CD4-positive, alpha-beta T cell treated with Interleukin-4 for 4 hours (primary cell): ENCODE measurements at regions not wholly inside any gene's neighbourhood (a gene's known extent, or its start where the extent isn't known, plus 50 kb on each side); places are given as distances from the start of the nearest gene placed in this dataset.
"Not testable (repeated sequence)": the region's sequence is repeated elsewhere in the genome, so short reads cannot be mapped to it uniquely, and the experiment has no call there.

Experiments
- DNase-seq: peaks from one replicate; pipeline ENCODE4 v3.0.0-alpha.2; 2020

GRCh38 chr6:121645100-121645745, 209.8 kb downstream of the GJA1 start:
- no peak for DNase-seq

GRCh38 chr6:121647905-121648304, 212.5 kb downstream of the GJA1 start:
- DNase-seq, result no peak

DNA sequence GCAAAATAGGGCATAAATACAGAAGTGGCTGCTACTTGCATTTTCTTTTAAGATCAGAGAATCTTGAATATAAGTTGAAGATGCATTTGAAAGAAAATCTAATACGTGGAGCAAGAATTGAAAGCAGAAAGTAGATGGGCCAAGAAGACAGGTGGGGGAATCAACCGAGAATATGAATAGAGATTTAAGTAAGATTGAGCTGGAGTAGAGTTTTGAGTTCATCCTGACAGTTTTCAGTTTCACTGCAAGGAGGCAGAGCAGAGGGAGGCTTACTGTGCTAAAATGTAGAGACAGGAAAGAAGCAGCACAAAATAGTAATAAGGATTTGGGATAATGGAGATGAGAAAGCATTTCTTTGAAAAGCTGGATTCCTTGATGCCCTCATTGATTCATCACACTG, 214.5 kb downstream of the GJA1 start:
- DNase-seq, result no peak

- DNase-seq, result no peak
Measured at GRCh38 chr6:121651420-121651819, 216.0 kb downstream of the GJA1 start.

DNA sequence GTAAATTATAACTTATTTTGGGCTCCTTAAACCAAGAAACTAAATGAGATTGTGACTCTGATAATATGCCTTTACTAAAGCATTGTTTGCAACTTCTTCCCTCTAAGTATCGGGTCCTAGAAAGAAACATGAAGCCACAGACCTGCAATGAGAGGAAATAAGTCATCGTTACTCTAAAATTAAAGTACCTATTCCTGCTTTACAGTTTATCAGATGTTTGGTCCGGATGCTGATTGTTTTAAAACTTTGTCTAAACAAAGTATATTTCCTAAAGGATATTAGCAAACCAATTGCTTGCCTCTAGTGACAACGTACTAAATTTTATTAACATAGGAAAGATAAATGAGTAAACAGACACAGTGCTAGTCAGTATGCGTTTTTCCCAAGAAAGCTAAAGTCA, 216.8 kb downstream of the GJA1 start:
- DNase-seq, result no peak

DNA sequence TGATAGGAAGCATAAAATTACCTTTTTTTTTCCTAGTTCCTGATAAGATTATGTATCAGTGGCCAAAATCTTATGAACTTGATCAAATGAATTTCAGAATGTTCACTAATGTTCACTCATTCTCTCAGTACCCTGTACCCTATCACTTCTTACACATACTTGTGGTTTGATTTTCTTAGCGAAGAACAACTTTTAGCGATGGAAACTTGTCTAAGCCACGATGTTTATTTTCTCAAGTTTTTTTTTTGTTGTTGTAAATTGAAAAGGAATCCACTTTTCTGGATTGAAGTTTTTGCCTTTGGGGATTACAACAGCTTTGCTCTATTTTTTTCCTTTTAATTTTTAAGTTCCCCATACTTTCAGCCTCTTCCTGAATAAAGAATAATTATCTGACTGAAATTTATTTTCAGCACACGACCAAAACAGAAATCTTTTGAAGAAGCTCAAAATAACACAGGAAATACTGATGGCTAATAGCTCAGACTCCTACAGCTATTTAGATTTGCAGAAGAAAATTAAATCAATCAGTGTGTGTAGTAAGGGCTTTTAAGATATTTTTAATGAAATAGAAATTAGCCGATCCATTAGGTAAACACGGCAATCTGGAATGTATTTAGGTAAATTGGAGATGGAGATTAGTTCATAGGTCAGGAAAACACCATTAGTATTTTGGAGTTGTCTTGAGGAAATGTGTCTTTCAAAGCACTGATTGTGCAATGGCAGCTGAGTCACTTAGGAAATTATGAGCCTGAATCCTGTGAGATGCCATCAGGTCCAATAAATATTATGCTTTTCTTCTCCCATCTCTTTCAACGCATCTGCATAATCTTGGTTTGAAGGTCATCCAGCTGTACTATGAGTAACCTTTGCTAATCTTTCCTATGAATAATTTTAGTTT, 217.5 kb downstream of the GJA1 start:
- no peak for DNase-seq

GRCh38 chr6:121653624-121654008, 218.2 kb downstream of the GJA1 start:
- DNase-seq, result no peak

DNA sequence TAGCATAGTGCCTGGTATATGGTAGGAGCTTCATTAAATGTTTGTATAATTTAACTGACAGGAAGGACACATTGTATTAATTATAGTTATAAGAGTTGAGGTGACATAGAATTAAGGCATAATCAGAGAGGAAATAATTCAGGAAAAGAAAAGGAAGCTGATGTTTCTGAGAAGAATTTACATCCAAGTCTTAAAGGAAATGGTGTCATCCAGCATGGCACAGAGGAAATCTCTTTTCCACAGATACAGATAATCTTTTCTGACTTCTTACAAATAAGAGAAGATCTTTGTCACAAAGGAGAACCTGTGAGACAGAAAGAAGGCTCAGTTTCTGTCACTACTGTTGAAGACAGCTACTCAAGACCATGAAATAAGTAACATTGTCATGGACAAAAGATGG, 222.5 kb downstream of the GJA1 start:
- no peak for DNase-seq

DNA sequence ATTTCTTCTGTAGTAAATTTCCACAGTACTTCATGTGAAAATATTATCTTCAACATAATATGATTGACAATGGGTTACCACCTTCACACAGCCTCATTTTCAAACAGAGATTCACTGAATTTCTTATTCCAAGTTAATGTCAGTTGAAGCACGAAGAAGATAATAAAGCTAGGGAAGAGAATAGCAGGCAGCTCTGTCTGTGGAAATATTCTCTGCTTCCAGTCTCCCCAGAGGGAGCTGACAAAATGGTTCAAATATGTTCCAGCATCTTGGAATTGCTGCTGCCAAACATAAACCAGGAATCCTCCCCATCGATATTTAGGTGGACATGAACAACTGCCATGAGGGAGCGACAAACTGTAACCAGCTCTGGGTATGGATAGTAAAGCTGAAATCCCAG, 224.8 kb downstream of the GJA1 start:
- DNase-seq, result no peak

DNA sequence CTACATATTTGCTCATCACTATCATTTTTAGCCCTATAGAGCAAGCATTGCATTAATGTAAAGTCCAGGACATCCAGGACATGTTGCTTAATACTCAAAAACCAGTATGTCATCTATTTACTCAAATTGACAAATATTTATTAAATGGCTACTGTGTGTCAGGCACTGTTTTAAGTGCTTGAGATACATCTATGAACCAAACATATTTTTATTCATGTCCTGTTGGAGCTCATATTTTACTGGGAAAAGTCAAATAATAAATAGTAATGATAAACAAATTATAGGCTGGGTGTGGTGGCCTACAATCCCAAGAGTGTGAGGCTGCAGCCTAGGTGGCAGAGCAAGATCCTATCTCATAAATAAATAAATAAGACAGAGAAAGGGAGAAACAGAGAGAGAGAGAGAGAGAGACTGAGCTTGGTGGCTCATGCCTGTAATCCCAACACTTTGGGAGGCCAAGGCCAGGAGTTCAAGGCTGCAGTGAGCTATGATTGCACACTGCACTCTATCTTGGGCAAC, 227.9 kb downstream of the GJA1 start:
- DNase-seq, result no peak

GRCh38 chr6:121664158-121664557, 228.7 kb downstream of the GJA1 start:
- no peak for DNase-seq

DNA sequence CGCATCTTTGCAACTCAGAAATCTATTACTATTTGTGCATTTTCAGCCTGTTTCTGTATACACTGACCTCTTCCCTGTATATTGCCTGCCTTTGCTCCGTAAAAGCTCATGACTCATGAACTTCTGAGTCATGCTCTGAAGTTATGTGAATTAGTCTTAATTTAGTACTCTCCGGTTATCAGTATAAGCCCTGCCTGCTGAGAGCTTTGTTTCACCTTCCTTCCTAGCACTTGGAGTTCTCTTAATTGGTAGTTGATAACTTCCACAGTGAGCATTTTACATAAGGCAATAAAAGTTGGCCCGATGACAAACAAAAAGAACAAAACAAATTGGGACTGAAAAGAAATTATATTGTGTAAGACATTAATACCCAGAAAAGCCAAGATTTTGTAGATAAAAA, 231.4 kb downstream of the GJA1 start:
- DNase-seq, result no peak

GRCh38 chr6:121668259-121668658, 232.8 kb downstream of the GJA1 start:
- DNase-seq, result no peak

DNA sequence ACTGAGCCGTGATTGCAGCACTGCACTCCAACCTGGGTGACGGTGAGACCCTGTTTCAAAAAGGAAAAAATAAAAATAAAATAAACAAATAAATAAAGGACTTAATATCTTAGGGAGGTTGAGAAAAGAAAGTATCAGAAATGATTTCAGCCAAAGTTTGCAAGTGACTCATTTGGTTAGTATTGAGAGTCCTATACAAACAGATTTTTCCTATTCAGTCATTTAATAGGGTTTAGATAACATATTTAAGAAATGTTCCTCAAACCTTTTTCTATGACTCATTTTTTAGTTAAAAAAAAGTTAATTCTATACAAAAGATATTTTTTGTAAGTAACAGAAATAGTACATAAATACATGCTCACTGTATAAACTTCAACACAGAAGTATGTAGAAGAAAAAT, 235.1 kb downstream of the GJA1 start:
- DNase-seq, result no peak

DNA sequence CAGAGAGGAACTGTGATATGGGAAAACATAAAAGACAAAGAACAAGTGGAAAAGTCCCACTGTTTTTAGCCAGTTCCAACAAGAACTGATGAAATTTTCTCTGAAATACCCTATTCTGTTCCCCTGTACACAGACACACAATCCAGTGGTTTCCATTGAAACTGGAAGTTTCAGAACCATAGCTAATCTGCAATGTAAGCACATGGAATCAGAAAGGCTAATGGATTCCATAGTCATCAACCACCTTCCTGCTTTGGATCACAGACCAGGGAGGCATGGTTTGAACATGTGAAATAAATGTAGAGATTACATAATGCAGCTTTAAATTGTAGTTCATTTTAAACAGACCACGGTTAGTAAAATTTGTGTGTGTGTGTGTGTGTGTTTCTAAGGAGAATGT, 242.1 kb downstream of the GJA1 start:
- no peak for DNase-seq

DNA sequence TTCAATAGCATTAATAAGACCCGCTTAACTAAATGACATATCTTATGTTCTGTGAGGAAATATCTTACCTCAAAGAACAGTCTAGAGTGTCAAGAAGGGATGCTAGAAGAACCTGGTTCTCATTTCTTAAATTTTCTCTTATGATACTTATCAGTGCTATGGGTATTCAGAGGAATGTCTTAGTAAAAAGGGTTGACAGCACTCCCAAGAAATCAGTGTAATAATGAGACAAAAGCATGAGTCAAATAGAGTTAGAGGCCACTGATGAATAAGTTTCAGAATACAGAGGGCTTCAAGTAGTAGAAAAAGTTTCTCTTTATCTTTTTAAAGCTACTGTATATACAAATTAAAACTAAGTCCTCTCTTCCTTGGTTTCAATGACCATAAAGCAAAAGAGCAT, 242.8 kb downstream of the GJA1 start:
- DNase-seq, result no peak

DNA sequence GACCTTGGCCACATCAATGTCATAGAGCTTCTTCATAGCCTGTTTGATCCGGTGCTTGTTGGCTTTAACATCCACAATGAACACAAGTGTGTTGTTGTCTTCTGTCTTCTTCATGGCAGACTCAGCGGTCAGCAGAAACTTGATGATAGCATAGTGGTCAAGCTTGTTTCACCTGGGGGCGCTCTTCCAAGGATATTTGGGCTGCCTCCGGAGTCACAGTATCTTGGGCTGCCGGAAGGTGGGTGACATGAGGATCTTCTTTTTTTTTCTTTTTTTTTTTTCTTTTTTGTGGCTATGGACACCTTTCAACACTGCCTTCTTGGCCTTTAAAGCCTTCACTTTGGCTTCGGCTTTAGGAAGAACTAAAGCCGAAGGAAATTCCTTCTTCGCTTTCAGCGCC, 244.6 kb downstream of the GJA1 start:
- DNase-seq, result no peak

- DNase-seq, result no peak
Measured at GRCh38 chr6:121682666-121683065, 247.2 kb downstream of the GJA1 start.

- DNase-seq, result not testable (repeated sequence)
Measured at GRCh38 chr6:121685806-121686205, 250.4 kb downstream of the GJA1 start.

- DNase-seq, result no peak
Measured at GRCh38 chr6:121686611-121687023, 251.2 kb downstream of the GJA1 start.

DNA sequence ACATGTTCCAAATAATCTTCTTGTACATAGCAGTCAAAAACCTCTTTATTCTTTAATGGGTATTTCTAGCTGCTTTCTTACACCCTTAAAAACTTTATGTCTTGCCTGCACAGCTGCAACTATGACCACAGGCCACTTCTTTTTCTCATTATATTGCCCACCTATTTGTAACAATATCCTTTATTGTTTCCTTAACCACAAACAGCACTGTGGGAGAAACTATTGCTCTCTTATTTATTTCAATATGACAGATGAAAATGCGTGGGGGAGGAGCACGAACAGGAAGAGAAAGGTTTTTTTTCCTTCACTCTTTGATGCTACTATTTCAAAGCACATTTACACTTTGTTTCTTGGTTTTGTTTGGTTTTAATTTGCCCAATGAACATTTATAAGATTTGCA, 253.5 kb downstream of the GJA1 start:
- no peak for DNase-seq

DNA sequence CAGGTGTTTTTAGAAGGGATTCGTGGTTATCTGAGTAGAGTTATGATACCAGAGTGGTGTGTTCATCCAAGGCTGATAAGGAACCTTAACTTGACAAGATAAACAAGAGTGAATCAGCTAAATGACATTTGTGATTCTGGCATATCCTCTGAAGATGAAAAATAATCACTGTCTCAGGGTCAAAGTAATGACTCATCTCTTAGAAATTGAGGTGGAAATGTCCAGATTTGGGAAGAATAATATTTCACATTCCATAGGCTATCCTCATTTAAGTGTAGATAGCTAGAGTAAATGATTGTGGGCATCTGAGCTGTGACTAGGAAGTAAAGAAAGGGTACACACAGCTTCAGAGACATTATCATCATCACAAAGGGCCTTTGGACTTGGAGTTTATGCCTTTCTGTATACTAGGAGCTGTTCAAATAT, 255.7 kb downstream of the GJA1 start:
- DNase-seq, result no peak

GRCh38 chr6:121694389-121694788, 258.9 kb downstream of the GJA1 start:
- no peak for DNase-seq

DNA sequence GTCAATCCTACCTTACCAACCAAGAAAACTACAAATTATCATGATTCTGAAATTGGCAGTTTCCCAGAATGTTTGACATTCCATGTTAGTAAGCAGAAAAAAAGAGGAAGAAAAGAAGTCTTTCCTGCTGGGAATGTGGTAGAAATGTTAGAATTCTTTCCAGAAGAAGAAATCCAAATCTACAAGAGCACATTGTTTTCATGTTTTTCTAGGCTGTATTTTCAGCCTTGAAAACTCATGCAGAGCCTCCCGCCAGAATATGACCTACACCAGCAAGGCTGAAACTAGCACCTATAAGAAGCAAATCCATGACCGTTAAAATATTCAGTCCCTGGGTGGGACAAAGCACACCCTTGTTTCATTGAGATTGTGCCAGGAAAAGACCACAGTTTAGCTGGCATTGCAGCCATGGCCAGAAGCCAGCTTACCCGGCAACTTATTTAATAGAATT, 259.4 kb downstream of the GJA1 start:
- DNase-seq, result no peak
